Stomach (tissue), 8 donors: ENCODE measurements at regions not wholly inside any gene's neighbourhood (a gene's known extent, or its start where the extent isn't known, plus 50 kb on each side); places are given as distances from the start of the nearest gene placed in this dataset.

Experiments used
- DNase-seq, 2 donors: peaks; one replicate each; pipeline versions ENCODE4 v3.0.0 to v3.0.0-alpha.2; 2013 to 2019
- H3K27ac ChIP-seq, 5 donors: fragments of 200-600 bp in 4 of 5; sonication (generic) in 4 of 5; one replicate each; pipeline ENCODE4 v1.5.1; 2013 to 2019; ENCODE audit warnings: mild to moderate bottlenecking in 1 of 5, moderate library complexity in 1 of 5
- H3K27me3 ChIP-seq, 3 donors: fragments of 200-600 bp; sonication (generic); one replicate each; pipeline ENCODE4 v1.5.1; 2017 to 2019; ENCODE audit warnings: mixed run types in 1 of 3
- H3K36me3 ChIP-seq, 4 donors: fragments of 200-600 bp; sonication (generic); 1 replicate in 3 of 4; 2 replicates in 1 of 4; pipeline ENCODE4 v1.5.1; 2016 to 2019
- H3K4me1 ChIP-seq, 4 donors: fragments of 200-600 bp; sonication (generic); one replicate each; pipeline ENCODE4 v1.5.1; 2016 to 2019
- H3K4me3 ChIP-seq, 4 donors: fragments of 200-600 bp; sonication (generic) in 3 of 4; one replicate each; pipeline ENCODE4 v1.5.1; 2016 to 2019; ENCODE audit warnings: mild to moderate bottlenecking in 1 of 4
- H3K9me3 ChIP-seq, 4 donors: fragments of 200-600 bp; sonication (generic); one replicate each; pipeline ENCODE4 v1.5.1; 2016 to 2019
- EP300 ChIP-seq: sonication (generic); formaldehyde crosslinking; IDR thresholded peaks from one replicate; pipeline ENCODE4 v1.6.1; 2017; ENCODE audit warnings: antibody characterized with exemption
- POLR2A ChIP-seq, 4 donors: fragments of 450-650 bp; IDR thresholded peaks; one replicate each; pipeline ENCODE4 v1.6.1; 2016; ENCODE audit warnings: antibody characterized with exemption in 4 of 4, control low read depth in 2 of 4, mild to moderate bottlenecking in 1 of 4, moderate library complexity in 1 of 4
- POLR2AphosphoS5 ChIP-seq, 3 donors: sonication (generic); formaldehyde crosslinking; IDR thresholded peaks; one replicate each; pipeline ENCODE4 v1.6.1; 2016; ENCODE audit warnings: antibody characterized with exemption in 3 of 3
- WGBS, 5 donors: extraction: QIAGEN DNeasy Blood & Tissue Kit in 3 of 5; methylation state at CpG; one replicate each; pipeline versions ENCODE4 v1.1.5 to v1.1.7; 2013 to 2018; 5-methylcytosine and 5-hydroxymethylcytosine counted together
- intact Hi-C: fragments of 100-400 bp; cut with DNase I; formaldehyde crosslinking; loops from one replicate; pipeline ENCODE4 v1.15.1; 2023; ENCODE audit warnings: low total_unique reads
- TF ChIP-seq, protein P1 (sequence below), 7 experiments: fragments of 450-650 bp in 4 of 7; fragments of 200-600 bp in 3 of 7; sonication (generic) in 3 of 7; IDR thresholded peaks; one replicate each; pipeline ENCODE4 v1.5.1; 2016 to 2019; ENCODE audit warnings: antibody characterized with exemption in 7 of 7, control low read depth in 2 of 7, mild to moderate bottlenecking in 1 of 7
- donor health status: healthy with polysubstance abuse.
- donor health status: Bipolar disorder and iron deficiency.
- donor health status: healthy.

DNA sequence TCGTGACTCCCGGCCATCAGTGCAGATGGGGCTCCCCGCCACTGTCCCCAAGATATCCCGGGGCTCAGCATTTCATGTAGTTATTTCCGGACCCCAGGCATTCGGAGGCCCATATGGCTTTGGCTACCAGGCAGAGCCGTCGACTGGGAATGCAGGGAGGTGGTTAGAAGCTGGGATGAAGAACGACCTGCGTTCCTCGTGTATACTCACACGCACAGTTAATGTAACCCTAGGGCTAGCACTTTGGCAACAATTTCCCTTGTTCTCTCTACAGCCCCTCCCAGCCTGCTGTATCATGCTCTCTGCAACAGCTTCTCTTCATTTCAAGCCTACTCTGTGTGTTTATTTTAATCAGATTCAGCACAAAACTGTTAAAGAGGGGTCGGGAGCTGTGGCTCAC, 240.4 kb downstream of the MYLK4 start:
- no peak overlapping the region for H3K4me3 ChIP-seq
- no peak for DNase-seq
- H3K27ac ChIP-seq, result no peak overlapping the region
- intact Hi-C loops, result no loop called here
- no peaks in the 10 kb centered on the region for H3K9me3 ChIP-seq
- no peaks in the 10 kb centered on the region for H3K36me3 ChIP-seq
- H3K4me1 ChIP-seq, result peaks cover 0 to 7% (median 0%) of the 10 kb centered on the region in 4 donors
- 71 to 87% (median 83%) methylated on average over 13 of the region's 13 CpGs for WGBS, 5 donors
- peaks cover 0 to 43% (median 0%) of the 10 kb centered on the region in 3 donors for H3K27me3 ChIP-seq
- TF ChIP-seq, protein P1, sequence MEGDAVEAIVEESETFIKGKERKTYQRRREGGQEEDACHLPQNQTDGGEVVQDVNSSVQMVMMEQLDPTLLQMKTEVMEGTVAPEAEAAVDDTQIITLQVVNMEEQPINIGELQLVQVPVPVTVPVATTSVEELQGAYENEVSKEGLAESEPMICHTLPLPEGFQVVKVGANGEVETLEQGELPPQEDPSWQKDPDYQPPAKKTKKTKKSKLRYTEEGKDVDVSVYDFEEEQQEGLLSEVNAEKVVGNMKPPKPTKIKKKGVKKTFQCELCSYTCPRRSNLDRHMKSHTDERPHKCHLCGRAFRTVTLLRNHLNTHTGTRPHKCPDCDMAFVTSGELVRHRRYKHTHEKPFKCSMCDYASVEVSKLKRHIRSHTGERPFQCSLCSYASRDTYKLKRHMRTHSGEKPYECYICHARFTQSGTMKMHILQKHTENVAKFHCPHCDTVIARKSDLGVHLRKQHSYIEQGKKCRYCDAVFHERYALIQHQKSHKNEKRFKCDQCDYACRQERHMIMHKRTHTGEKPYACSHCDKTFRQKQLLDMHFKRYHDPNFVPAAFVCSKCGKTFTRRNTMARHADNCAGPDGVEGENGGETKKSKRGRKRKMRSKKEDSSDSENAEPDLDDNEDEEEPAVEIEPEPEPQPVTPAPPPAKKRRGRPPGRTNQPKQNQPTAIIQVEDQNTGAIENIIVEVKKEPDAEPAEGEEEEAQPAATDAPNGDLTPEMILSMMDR (IDR thresholded peaks at IDR 0.05), result no peak
- TF ChIP-seq POLR2AphosphoS5 (IDR thresholded peaks at IDR 0.05) (no peak), POLR2A (IDR thresholded peaks at IDR 0.05) (no peak)

DNA sequence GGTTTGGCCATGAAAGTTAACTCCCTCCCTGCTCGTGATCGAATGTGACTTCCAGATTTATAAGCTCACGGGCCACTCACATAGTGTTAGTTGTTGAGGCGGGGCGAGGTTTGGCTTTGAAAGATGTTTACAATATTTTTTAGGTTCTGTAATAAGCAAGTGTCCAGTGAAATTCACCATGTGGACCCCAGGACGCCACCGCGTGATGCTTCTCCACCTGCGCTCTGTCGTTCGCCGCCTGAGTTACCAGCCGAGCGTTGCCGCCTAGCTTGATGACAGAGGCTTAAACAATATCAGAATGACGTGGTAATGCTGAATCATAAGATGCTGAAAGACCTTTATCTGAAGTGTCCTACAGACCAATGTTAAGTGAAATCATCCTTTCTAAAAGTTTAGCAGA, 241.0 kb downstream of the MYLK4 start:
- Histone ChIP-seq H3K27me3 (peaks cover 0 to 44% (median 0%) of the 10 kb centered on the region in 3 donors), H3K9me3 (no peaks in the 10 kb centered on the region), H3K4me3 (no peak overlapping the region), H3K4me1 (peaks cover 0 to 2% (median 0%) of the 10 kb centered on the region in 4 donors), H3K36me3 (no peaks in the 10 kb centered on the region), H3K27ac (no peak overlapping the region)
- WGBS, 5 donors, result 69 to 83% (median 79%) methylated on average over 16 of the region's 16 CpGs
- intact Hi-C loops, result no loop called here
- TF ChIP-seq, protein P1 (IDR thresholded peaks at IDR 0.05), result no peak
- peak in 1 of 2 donors; percentile 11 for DNase-seq

DNA sequence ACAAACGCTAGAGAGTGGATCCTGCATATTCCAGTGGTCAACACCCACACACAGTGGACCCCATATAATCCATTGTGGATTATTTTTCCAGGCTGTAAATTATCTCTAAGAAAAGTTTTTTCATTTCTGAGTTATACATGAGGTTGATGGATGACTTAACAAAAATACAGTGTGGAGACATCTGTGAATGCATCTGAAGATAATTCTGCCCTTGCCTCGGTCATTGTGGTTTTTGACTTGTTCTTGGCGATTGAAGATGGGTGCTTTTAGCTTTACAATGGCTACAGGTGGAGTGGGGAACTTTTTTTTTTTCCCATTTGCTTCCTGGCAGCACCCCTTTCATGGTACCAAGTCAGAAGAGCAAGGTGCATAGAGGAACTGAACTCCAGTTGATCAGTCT, 242.7 kb downstream of the MYLK4 start:
- 64 to 87% (median 83%) methylated on average over 3 of the region's 3 CpGs for WGBS, 5 donors
- Histone ChIP-seq H3K9me3 (no peaks in the 10 kb centered on the region), H3K4me3 (no peak overlapping the region), H3K27ac (no peak overlapping the region), H3K27me3 (peaks cover 0 to 44% (median 0%) of the 10 kb centered on the region in 3 donors), H3K36me3 (no peaks in the 10 kb centered on the region), H3K4me1 (no peaks in the 10 kb centered on the region)
- intact Hi-C loops, result no loop called here
- TF ChIP-seq, protein P1 (IDR thresholded peaks at IDR 0.05), result no peak
- TF ChIP-seq POLR2A (IDR thresholded peaks at IDR 0.05) (no peak), POLR2AphosphoS5 (IDR thresholded peaks at IDR 0.05) (no peak), EP300 (no peak)
- DNase-seq, result no peak

DNA sequence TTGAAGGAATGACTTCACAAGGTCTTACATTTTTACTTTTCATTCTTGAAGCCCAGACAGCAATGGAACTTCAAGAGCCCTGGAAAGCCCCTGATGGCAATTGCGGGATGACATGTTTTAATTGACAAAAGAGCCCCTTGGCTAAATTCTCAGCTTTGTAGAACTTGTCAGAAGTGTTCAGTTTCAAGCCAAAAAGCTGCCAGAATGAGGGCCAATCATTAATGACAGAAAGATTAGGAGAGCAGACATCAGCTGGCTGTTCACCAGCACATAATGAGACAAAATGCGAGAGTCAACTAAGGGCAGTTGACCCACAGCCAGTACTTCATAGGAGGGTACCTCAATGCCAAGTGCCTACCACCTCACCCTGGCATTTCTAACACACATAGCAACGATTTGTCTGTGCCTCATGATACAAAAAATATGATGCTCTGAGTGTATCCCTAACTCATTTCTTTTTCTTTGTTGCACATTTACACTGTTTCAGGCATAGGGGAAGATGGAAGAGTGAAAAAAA, 243.1 kb downstream of the MYLK4 start:
- DNase-seq, result no peak
- H3K27ac ChIP-seq, result no peak overlapping the region
- TF ChIP-seq, protein P1 (IDR thresholded peaks at IDR 0.05), result no peak
- TF ChIP-seq POLR2A (IDR thresholded peaks at IDR 0.05) (no peak), POLR2AphosphoS5 (IDR thresholded peaks at IDR 0.05) (no peak), EP300 (no peak)
- H3K4me3 ChIP-seq, result no peak overlapping the region
- H3K4me1 ChIP-seq, result no peaks in the 10 kb centered on the region
- peaks cover 0 to 44% (median 0%) of the 10 kb centered on the region in 3 donors for H3K27me3 ChIP-seq
- intact Hi-C loops, result no loop called here
- H3K9me3 ChIP-seq, result no peaks in the 10 kb centered on the region
- no peaks in the 10 kb centered on the region for H3K36me3 ChIP-seq
- WGBS, 5 donors, result 72 to 84% (median 76%) methylated on average over 3 of the region's 3 CpGs
